Hepatocyte (in vitro differentiated cells): ENCODE measurements at regions not wholly inside any gene's neighbourhood (a gene's known extent, or its start where the extent isn't known, plus 50 kb on each side); places are given as distances from the start of the nearest gene placed in this dataset.

Experiments
- EZH2 ChIP-seq: fragments of 200-600 bp; sonication (generic); IDR thresholded peaks from 2 replicates; pipeline ENCODE4 v1.6.1; 2016; ENCODE audit warnings: antibody characterized with exemption, mild to moderate bottlenecking, borderline replicate concordance
- TF ChIP-seq, protein P1 (sequence below): fragments of 200-600 bp; sonication (generic); IDR thresholded peaks from 2 replicates; pipeline ENCODE4 v1.5.1; 2016; ENCODE audit warnings: antibody characterized with exemption, mild to moderate bottlenecking; ENCODE audit not compliant: poor library complexity

DNA sequence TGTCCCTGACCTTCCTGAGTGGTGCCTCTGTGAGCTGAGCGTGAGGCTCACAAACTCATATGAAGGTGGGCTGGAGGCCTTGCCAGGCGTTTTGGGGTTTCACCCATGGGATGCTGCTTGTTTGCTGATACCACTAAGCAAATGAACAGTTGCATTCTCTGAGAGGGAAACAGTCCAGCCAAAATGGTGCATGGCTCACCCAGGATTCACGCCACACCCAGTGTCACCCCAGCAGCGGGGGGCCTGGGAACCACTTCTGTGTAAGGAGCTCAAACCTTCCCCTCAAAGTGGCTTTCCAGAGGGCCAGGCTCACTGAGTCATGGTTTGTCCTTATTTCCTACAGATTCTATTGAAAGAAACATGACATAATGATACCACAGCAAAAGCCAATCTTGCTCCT is 928.1 kb downstream of the TBC1D22A start:
- TF ChIP-seq, protein P1, sequence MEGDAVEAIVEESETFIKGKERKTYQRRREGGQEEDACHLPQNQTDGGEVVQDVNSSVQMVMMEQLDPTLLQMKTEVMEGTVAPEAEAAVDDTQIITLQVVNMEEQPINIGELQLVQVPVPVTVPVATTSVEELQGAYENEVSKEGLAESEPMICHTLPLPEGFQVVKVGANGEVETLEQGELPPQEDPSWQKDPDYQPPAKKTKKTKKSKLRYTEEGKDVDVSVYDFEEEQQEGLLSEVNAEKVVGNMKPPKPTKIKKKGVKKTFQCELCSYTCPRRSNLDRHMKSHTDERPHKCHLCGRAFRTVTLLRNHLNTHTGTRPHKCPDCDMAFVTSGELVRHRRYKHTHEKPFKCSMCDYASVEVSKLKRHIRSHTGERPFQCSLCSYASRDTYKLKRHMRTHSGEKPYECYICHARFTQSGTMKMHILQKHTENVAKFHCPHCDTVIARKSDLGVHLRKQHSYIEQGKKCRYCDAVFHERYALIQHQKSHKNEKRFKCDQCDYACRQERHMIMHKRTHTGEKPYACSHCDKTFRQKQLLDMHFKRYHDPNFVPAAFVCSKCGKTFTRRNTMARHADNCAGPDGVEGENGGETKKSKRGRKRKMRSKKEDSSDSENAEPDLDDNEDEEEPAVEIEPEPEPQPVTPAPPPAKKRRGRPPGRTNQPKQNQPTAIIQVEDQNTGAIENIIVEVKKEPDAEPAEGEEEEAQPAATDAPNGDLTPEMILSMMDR: no peak
- TF ChIP-seq EZH2: no peak
